Memory B cell (primary cell): ENCODE measurements at regions not wholly inside any gene's neighbourhood (a gene's known extent, or its start where the extent isn't known, plus 50 kb on each side); places are given as distances from the start of the nearest gene placed in this dataset.

Source experiments
- ATAC-seq: fragments of 150-1000 bp; cut with Tn5 transposase; 2 replicates; pipeline ENCODE4 v1.10.0; 2021; ENCODE audit warnings: low read depth, mild to moderate bottlenecking, moderate library complexity
- DNase-seq, 2 donors: peaks; one replicate each; pipeline ENCODE4 v3.0.0; 2022; ENCODE audit warnings: low spot score in 2 of 2
- H3K27ac Mint-ChIP-seq: one replicate; pipeline ENCODE4 v1.8.0; 2022; ENCODE audit warnings: mild to moderate bottlenecking, moderate library complexity, mixed read lengths
- H3K27me3 Mint-ChIP-seq: one replicate; pipeline ENCODE4 v1.8.0; 2022; ENCODE audit warnings: mixed read lengths
- H3K36me3 Mint-ChIP-seq: one replicate; pipeline ENCODE4 v1.8.0; 2022; ENCODE audit warnings: mild to moderate bottlenecking, mixed read lengths
- H3K4me1 Mint-ChIP-seq: one replicate; pipeline ENCODE4 v1.8.0; 2022; ENCODE audit warnings: mixed read lengths
- H3K4me3 Mint-ChIP-seq: one replicate; pipeline ENCODE4 v1.8.0; 2022; ENCODE audit warnings: mild to moderate bottlenecking, moderate library complexity, mixed read lengths
- H3K9me3 Mint-ChIP-seq: one replicate; pipeline ENCODE4 v1.8.0; 2022; ENCODE audit warnings: mixed read lengths

GRCh38 chr2:34950797-34951196, 1351.7 kb upstream of the FAM98A start:
- H3K27me3 Mint-ChIP-seq, result no peaks in the 10 kb centered on the region

DNA sequence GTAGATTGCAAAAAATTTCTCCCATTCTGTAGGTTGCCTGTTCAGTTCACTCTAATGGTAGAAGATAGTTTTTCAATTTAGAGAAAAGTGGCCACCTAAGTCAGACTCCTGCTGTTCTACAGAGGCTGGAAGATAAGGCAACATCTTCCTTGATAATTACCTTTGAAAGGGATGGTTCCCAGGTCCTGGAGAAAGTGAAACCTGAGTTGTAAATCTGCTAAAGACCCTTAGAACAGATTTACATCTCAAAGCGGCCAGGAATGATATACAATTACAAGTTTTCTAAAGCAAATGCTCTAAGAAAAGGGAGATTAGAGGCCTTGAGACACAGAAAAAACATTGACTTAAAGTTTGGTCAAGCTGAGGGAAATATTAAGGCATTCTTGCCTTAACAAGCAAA, 1350.2 kb upstream of the FAM98A start:
- DNase-seq (no peak), ATAC-seq (no peak)
- Mint-ChIP-seq H3K9me3 (peaks cover 7% of the 10 kb centered on the region), H3K27me3 (no peaks in the 10 kb centered on the region), H3K27ac (no peak overlapping the region), H3K4me1 (no peaks in the 10 kb centered on the region), H3K36me3 (no peaks in the 10 kb centered on the region), H3K4me3 (no peak overlapping the region)

More at GRCh38 chr2:34950797-34951196, 1351.7 kb upstream of the FAM98A start:
- Mint-ChIP-seq H3K27ac (no peak overlapping the region), H3K9me3 (peaks cover 7% of the 10 kb centered on the region), H3K4me3 (no peak overlapping the region), H3K4me1 (no peaks in the 10 kb centered on the region), H3K36me3 (no peaks in the 10 kb centered on the region)
- no peak for ATAC-seq
- DNase-seq, result no peak

DNA sequence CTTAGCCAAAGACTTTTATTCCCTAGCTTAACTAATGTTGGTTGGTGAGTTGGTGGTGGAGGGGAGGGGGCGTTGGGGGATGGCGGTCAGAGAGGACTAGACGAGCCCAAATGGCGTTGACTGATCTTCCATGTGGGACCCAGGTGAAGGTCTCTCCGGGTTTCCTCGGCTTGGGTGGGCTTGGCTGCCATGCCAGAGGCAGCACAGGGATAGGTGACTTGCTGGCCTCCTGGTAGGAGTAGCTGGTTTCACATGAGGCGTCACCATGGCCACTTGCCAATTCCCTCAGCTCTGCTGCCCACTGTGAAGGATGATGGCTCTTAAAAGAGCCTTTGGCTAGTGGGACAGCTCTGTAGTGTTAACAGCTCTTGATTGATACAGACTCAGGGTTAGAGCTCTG, 1337.0 kb upstream of the FAM98A start:
- no peak for DNase-seq
- Mint-ChIP-seq H3K27me3 (no peaks in the 10 kb centered on the region), H3K36me3 (no peaks in the 10 kb centered on the region), H3K4me3 (no peak overlapping the region), H3K27ac (no peak overlapping the region), H3K9me3 (peaks cover 5% of the 10 kb centered on the region), H3K4me1 (no peaks in the 10 kb centered on the region)
- no peak for ATAC-seq

DNA sequence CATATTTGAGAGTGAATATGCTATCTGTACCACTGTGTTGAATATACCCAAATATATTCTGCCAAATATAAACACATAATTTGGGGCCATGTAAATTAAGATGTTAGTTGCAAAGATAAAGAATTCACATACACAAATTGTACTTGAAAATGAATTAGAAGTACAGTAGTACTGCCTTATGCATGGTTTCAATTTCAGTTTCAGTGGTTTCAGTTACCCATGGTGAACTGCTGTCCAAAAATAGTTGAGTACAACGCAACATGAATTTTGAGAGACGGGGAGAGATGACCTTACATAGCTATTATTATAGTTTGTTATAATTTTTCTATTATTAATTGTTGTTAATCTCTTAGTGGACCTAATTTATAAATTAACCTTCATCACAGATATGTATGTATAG, 1313.0 kb upstream of the FAM98A start:
- Mint-ChIP-seq H3K36me3 (no peaks in the 10 kb centered on the region), H3K27me3 (no peaks in the 10 kb centered on the region), H3K4me3 (no peak overlapping the region), H3K27ac (no peak overlapping the region), H3K4me1 (no peaks in the 10 kb centered on the region), H3K9me3 (peaks cover 6% of the 10 kb centered on the region)
- no peak for ATAC-seq
- no peak for DNase-seq

DNA sequence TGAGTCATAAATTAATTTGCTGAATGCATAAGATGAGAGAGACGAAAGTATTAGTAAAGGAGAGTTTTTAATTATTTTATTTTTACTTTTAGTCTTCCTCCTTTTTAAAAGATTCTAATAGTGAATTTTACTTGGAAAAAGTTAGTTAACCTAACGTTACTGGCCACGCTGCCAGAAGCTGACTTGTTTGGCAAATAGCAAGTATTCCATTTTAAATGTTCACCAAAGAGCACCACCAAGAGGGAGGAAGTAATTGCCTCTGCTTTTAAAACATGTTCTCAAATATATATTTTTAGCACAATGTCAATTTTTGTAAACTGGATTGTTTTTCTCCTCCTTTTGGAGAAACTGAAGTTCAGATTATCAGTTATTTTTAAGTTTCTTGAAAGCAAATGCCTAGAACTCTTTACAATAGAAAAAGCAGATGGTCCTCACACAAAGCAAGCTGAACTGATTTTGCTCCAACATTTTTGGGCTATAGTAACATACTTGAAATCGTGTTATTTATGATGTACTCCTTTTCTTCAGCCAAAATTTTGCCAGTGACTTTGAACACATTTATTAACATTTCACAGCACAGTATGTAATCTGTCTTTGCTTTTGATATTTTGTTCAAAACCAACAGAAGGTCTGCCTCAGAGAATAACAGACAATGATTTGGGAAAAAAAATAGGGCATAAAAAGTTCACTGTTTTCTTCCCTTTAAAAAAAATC, 1311.0 kb upstream of the FAM98A start:
- ATAC-seq, result no peak
- Mint-ChIP-seq H3K4me3 (no peak overlapping the region), H3K4me1 (no peaks in the 10 kb centered on the region)

DNA sequence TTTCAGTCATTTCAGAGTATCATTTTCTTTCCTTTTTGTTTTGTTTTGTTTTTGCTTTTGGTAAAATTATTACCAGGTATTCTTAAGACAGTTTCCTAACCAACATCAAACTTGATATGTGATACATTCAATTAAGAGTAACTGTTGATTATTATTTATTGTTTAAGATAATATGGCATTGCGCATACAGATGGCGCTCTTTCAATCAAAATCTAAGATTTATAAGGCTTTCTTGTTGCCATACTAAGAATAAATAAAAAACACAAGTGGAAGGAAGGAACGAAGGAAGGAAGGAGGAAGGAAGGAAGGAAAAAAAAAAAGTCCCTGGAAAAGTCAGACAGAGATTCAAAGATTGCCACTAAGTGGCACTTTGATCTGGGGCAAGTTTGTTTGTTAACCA, 1308.7 kb upstream of the FAM98A start:
- Mint-ChIP-seq H3K4me3 (no peak overlapping the region), H3K9me3 (peaks cover 6% of the 10 kb centered on the region), H3K36me3 (no peaks in the 10 kb centered on the region), H3K4me1 (no peaks in the 10 kb centered on the region), H3K27me3 (no peaks in the 10 kb centered on the region), H3K27ac (no peak overlapping the region)
- DNase-seq, result no peak
- ATAC-seq, result no peak

More for the DNA sequence above, 1311.0 kb upstream of the FAM98A start:
- no peak for DNase-seq
- Mint-ChIP-seq H3K9me3 (peaks cover 4% of the 10 kb centered on the region), H3K27me3 (no peaks in the 10 kb centered on the region), H3K27ac (no peak overlapping the region), H3K36me3 (no peaks in the 10 kb centered on the region)

- no peak overlapping the region for H3K4me3 Mint-ChIP-seq
- no peak for DNase-seq
- no peaks in the 10 kb centered on the region for H3K4me1 Mint-ChIP-seq
- no peak for ATAC-seq
- H3K27me3 Mint-ChIP-seq, result no peaks in the 10 kb centered on the region
- no peaks in the 10 kb centered on the region for H3K36me3 Mint-ChIP-seq
- peaks cover 6% of the 10 kb centered on the region for H3K9me3 Mint-ChIP-seq
- no peak overlapping the region for H3K27ac Mint-ChIP-seq
Measured at GRCh38 chr2:34901739-34902138, 1302.6 kb upstream of the FAM98A start.

DNA sequence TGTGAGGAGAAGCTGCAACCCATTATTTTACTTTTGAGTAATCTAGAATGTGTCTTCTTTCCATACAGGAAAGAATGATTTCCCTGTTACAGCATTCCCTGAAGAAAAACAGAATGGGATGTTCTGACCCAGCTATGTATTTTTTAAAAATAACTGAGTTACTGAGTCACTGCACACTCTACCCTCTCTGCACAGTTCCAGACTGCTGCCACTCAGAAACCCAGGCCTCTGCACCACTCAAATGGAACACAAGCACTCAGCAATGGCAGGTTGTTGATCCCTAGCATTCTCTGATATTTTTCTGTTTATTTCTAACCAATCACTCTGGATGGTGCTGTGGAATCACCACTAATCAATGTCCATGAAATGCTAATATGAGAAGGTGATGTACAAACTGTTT, 1300.0 kb upstream of the FAM98A start:
- Mint-ChIP-seq H3K27ac (no peak overlapping the region), H3K4me3 (no peak overlapping the region)
- no peak for ATAC-seq

DNA sequence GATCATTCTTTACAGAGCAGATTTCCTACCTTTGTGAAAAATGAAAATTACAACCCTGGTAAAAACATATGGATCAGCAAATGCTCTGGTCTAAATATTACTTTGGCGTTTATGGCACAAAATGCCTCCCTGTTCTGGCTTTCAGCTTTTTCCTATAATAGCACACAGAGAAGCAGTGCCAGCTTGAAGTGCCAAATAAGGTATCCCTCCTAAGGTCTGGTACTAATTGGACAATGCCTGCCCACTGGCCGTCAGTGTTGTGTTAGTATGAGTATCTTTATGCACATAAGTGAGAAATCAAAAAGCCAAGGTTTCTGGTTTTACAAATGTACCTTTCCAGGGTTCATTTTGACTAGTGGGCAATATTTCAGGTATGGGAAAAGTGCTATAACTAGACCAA, 1293.7 kb upstream of the FAM98A start:
- ATAC-seq, result no peak
- no peak overlapping the region for H3K27ac Mint-ChIP-seq

More for the DNA sequence above, 1300.0 kb upstream of the FAM98A start:
- DNase-seq, result no peak
- no peaks in the 10 kb centered on the region for H3K4me1 Mint-ChIP-seq
- no peaks in the 10 kb centered on the region for H3K36me3 Mint-ChIP-seq
- H3K9me3 Mint-ChIP-seq, result peaks cover 6% of the 10 kb centered on the region
- H3K27me3 Mint-ChIP-seq, result no peaks in the 10 kb centered on the region

DNA sequence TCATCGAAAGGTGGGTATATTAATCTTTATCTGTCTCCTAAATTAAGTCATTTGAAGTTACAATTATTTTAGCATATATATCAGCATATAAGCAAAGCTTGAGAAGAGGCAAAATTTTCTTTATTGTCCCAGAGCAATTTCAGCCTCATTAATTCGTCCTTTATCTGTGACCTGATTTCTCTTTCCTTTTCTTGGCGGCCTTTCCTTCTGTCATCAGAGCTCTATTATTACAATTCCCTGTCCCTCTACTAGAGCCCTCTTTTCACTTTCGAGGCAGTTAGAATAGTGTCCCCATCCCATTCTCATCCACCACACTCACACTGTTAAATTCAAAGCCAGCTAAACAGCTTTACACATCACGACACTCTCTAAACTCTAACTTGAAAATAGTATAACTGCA, 1293.2 kb upstream of the FAM98A start:
- Mint-ChIP-seq H3K27ac (no peak overlapping the region), H3K4me1 (no peaks in the 10 kb centered on the region), H3K27me3 (no peaks in the 10 kb centered on the region), H3K36me3 (no peaks in the 10 kb centered on the region), H3K9me3 (peaks cover 1% of the 10 kb centered on the region), H3K4me3 (no peak overlapping the region)
- DNase-seq, result no peak
- no peak for ATAC-seq

More for the DNA sequence above, 1293.7 kb upstream of the FAM98A start:
- Mint-ChIP-seq H3K4me3 (no peak overlapping the region), H3K36me3 (no peaks in the 10 kb centered on the region), H3K27me3 (no peaks in the 10 kb centered on the region), H3K9me3 (peaks cover 1% of the 10 kb centered on the region), H3K4me1 (no peaks in the 10 kb centered on the region)
- no peak for DNase-seq

- no peaks in the 10 kb centered on the region for H3K4me1 Mint-ChIP-seq
- DNase-seq (no peak), ATAC-seq (no peak)
- no peak overlapping the region for H3K4me3 Mint-ChIP-seq
- no peak overlapping the region for H3K27ac Mint-ChIP-seq
- H3K27me3 Mint-ChIP-seq, result no peaks in the 10 kb centered on the region
- no peaks in the 10 kb centered on the region for H3K36me3 Mint-ChIP-seq
- H3K9me3 Mint-ChIP-seq, result peaks cover 2% of the 10 kb centered on the region
Measured at GRCh38 chr2:34875091-34875745, 1276.1 kb upstream of the FAM98A start.

DNA sequence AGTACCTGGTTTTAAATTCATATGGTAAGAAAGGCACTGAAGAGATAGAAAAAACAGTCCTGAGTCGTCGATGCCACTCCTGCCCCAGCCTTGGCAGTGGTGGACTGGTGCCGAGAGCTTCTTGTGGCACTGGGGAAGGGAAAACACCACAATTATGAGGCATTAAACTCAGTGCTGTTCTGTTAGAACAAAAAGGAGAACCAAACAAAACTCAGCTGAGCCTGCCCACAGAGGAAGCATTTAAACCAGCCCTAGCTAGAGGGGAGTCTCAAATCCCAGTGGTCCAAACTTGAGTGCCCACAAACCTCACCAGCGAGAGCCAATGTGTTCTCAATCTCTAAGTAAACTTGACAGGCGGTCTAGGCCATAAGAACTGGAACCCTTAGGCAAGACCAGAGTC, 1254.5 kb upstream of the FAM98A start:
- H3K27me3 Mint-ChIP-seq, result no peaks in the 10 kb centered on the region
- H3K36me3 Mint-ChIP-seq, result no peaks in the 10 kb centered on the region

DNA sequence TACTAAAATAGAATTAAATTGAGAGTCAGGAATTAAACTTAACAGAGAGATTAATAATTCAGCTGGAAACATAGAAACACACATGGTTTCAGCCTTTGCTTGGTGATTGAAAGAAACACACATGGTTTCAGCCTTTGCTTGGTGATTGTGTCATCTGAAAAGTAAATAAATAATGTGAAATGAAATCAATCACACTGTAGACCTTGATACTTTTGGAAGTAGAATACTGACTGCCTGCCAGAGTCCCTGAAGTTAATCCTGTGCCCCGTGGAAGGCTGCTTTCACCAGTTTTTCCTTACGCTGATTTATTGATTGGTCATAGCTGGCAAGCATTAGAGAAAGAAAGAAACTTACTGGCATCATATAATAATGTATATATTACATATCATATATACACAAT, 1252.7 kb upstream of the FAM98A start:
- Mint-ChIP-seq H3K36me3 (no peaks in the 10 kb centered on the region), H3K27me3 (no peaks in the 10 kb centered on the region), H3K4me3 (no peak overlapping the region), H3K27ac (no peak overlapping the region), H3K9me3 (peaks cover 9% of the 10 kb centered on the region), H3K4me1 (no peaks in the 10 kb centered on the region)
- ATAC-seq, result no peak
- no peak for DNase-seq

More for the DNA sequence above, 1254.5 kb upstream of the FAM98A start:
- H3K27ac Mint-ChIP-seq, result no peak overlapping the region
- DNase-seq, result no peak
- H3K4me3 Mint-ChIP-seq, result no peak overlapping the region
- no peaks in the 10 kb centered on the region for H3K4me1 Mint-ChIP-seq
- peaks cover 9% of the 10 kb centered on the region for H3K9me3 Mint-ChIP-seq
- no peak for ATAC-seq

DNA sequence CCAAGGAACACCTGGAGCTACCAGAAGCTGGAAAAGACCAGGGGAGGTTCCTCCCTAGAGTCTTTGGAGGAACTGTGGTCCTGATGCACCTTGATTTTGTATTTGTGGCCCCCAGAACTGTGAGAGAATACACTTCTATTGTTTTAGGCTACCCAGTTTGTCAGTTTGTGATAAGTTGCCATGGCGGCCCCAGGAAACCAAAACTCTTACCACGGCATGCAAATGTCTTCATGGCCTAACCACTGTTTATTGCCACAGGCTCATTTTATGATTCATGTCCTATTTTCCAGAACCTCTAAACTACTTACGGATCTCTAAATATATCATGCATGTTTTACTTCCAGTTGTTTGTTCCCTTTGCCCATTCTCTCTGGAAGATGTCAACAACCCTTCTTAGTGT, 1250.7 kb upstream of the FAM98A start:
- H3K27me3 Mint-ChIP-seq, result no peaks in the 10 kb centered on the region
- no peak overlapping the region for H3K27ac Mint-ChIP-seq

GRCh38 chr2:34848691-34849090, 1249.6 kb upstream of the FAM98A start:
- ATAC-seq, result no peak
- no peak overlapping the region for H3K4me3 Mint-ChIP-seq
- peaks cover 4% of the 10 kb centered on the region for H3K9me3 Mint-ChIP-seq
- DNase-seq, result no peak
- no peak overlapping the region for H3K27ac Mint-ChIP-seq
- H3K4me1 Mint-ChIP-seq, result no peaks in the 10 kb centered on the region
- no peaks in the 10 kb centered on the region for H3K27me3 Mint-ChIP-seq
- no peaks in the 10 kb centered on the region for H3K36me3 Mint-ChIP-seq

More for the DNA sequence above, 1250.7 kb upstream of the FAM98A start:
- Mint-ChIP-seq H3K4me3 (no peak overlapping the region), H3K36me3 (no peaks in the 10 kb centered on the region), H3K9me3 (peaks cover 2% of the 10 kb centered on the region), H3K4me1 (no peaks in the 10 kb centered on the region)
- DNase-seq, result no peak
- no peak for ATAC-seq
